ENCODE measurements at regions not wholly inside any gene's neighbourhood (a gene's known extent, or its start where the extent isn't known, plus 50 kb on each side); places are given as distances from the start of the nearest gene placed in this dataset.

GRCh38 chr17:72024457-72024856, 96.4 kb upstream of the SOX9 start:
- Mint-ChIP-seq H3K27me3 (ENCODE audit: unreplicated experiment) (no peaks in the 10 kb centered on the region), H3K4me3 (ENCODE audit: unreplicated experiment) (no peak overlapping the region), H3K9me3 (ENCODE audit: unreplicated experiment) (peaks cover 2% of the 10 kb centered on the region), H3K4me1 (ENCODE audit: low read depth, unreplicated experiment) (peaks cover 21% of the 10 kb centered on the region), H3K36me3 (ENCODE audit: unreplicated experiment) (no peaks in the 10 kb centered on the region), H3K27ac (ENCODE audit: unreplicated experiment) (no peak overlapping the region)
- no peak for TF ChIP-seq CTCF (IDR thresholded peaks at IDR 0.05; ENCODE audit: partially characterized antibody, unreplicated experiment)
- no peak for DNase-seq

GRCh38 chr17:72025113-72025512, 95.7 kb upstream of the SOX9 start:
- Mint-ChIP-seq H3K4me1 (ENCODE audit: low read depth, unreplicated experiment) (peaks cover 23% of the 10 kb centered on the region), H3K27me3 (ENCODE audit: unreplicated experiment) (no peaks in the 10 kb centered on the region), H3K4me3 (ENCODE audit: unreplicated experiment) (no peak overlapping the region), H3K36me3 (ENCODE audit: unreplicated experiment) (no peaks in the 10 kb centered on the region), H3K27ac (ENCODE audit: unreplicated experiment) (no peak overlapping the region), H3K9me3 (ENCODE audit: unreplicated experiment) (peaks cover 2% of the 10 kb centered on the region)
- no peak for TF ChIP-seq CTCF (IDR thresholded peaks at IDR 0.05; ENCODE audit: partially characterized antibody, unreplicated experiment)
- DNase-seq = no peak

GRCh38 chr17:72030067-72030899, 90.5 kb upstream of the SOX9 start:
- H3K9me3 Mint-ChIP-seq (ENCODE audit: unreplicated experiment) = peaks cover 2% of the 10 kb centered on the region
- no peaks in the 10 kb centered on the region for H3K36me3 Mint-ChIP-seq (ENCODE audit: unreplicated experiment)
- H3K27ac Mint-ChIP-seq (ENCODE audit: unreplicated experiment) = no peak overlapping the region
- peak overlapping the region; percentile 81 for H3K4me3 Mint-ChIP-seq (ENCODE audit: unreplicated experiment)
- H3K4me1 Mint-ChIP-seq (ENCODE audit: low read depth, unreplicated experiment) = peaks cover 13% of the 10 kb centered on the region
- DNase-seq = peak; percentile 58
- peak; percentile 36 for TF ChIP-seq CTCF (IDR thresholded peaks at IDR 0.05; ENCODE audit: partially characterized antibody, unreplicated experiment)
- peaks cover 2% of the 10 kb centered on the region for H3K27me3 Mint-ChIP-seq (ENCODE audit: unreplicated experiment)

- Mint-ChIP-seq H3K36me3 (ENCODE audit: unreplicated experiment) (no peaks in the 10 kb centered on the region), H3K4me3 (ENCODE audit: unreplicated experiment) (no peak overlapping the region), H3K27ac (ENCODE audit: unreplicated experiment) (no peak overlapping the region), H3K27me3 (ENCODE audit: unreplicated experiment) (peaks cover 2% of the 10 kb centered on the region), H3K9me3 (ENCODE audit: unreplicated experiment) (peaks cover 2% of the 10 kb centered on the region), H3K4me1 (ENCODE audit: low read depth, unreplicated experiment) (peaks cover 13% of the 10 kb centered on the region)
- no peak for TF ChIP-seq CTCF (IDR thresholded peaks at IDR 0.05; ENCODE audit: partially characterized antibody, unreplicated experiment)
- DNase-seq = no peak
Measured at GRCh38 chr17:72031219-72031884, 89.5 kb upstream of the SOX9 start.

GRCh38 chr17:72033334-72033733, 87.5 kb upstream of the SOX9 start:
- no peak for TF ChIP-seq CTCF (IDR thresholded peaks at IDR 0.05; ENCODE audit: partially characterized antibody, unreplicated experiment)
- peaks cover 2% of the 10 kb centered on the region for H3K27me3 Mint-ChIP-seq (ENCODE audit: unreplicated experiment)
- H3K27ac Mint-ChIP-seq (ENCODE audit: unreplicated experiment) = no peak overlapping the region
- peaks cover 2% of the 10 kb centered on the region for H3K4me1 Mint-ChIP-seq (ENCODE audit: low read depth, unreplicated experiment)
- no peak for DNase-seq
- H3K4me3 Mint-ChIP-seq (ENCODE audit: unreplicated experiment) = no peak overlapping the region
- H3K9me3 Mint-ChIP-seq (ENCODE audit: unreplicated experiment) = no peaks in the 10 kb centered on the region
- no peaks in the 10 kb centered on the region for H3K36me3 Mint-ChIP-seq (ENCODE audit: unreplicated experiment)

All from glutamatergic neuron (in vitro differentiated cells).